ENCODE measurements at regions not wholly inside any gene's neighbourhood (a gene's known extent, or its start where the extent isn't known, plus 50 kb on each side); places are given as distances from the start of the nearest gene placed in this dataset.

DNA sequence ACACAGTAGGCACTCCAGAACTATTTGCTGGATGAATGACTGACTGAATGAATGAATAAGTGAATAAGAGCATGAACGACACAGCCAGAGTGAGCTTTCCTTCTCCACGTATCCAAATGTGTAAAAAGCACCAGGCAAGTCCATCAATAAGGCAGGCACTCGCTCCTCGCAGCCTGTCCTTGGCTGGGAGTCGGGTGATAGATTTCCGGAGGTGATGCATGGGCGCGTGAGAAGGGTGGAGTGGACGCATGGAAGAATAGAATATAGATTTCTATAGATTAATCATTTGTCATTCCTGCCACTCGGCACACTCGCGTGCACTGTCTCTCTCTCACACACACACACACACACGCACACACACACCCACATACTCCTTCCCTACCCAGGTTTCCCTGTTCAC, 164.3 kb upstream of the ZC3H12A start:
- no peak for TF ChIP-seq CTCF (IDR thresholded peaks at IDR 0.05)
- TF ChIP-seq POLR2A (IDR thresholded peaks at IDR 0.05) = no peak

Data from testis (tissue), 2 donors.